GM21381 (cell line): ENCODE measurements at regions not wholly inside any gene's neighbourhood (a gene's known extent, or its start where the extent isn't known, plus 50 kb on each side); places are given as distances from the start of the nearest gene placed in this dataset.
"Not testable (repeated sequence)": the region's sequence is repeated elsewhere in the genome, so short reads cannot be mapped to it uniquely, and the experiment has no call there.

ENCODE experiments used
- ATAC-seq: cut with Tn5 transposase; IDR thresholded peaks from one replicate; pipeline ENCODE4 v1.9.1; 2021; ENCODE audit warnings: mild to moderate bottlenecking, moderate library complexity; ENCODE audit not compliant: unreplicated experiment

- no peak for ATAC-seq
Observed at GRCh38 chr10:84921701-84922100, 593.3 kb downstream of the CCSER2 start.

GRCh38 chr10:84924131-84924530 is 595.7 kb downstream of the CCSER2 start:
- no peak for ATAC-seq

GRCh38 chr10:84925495-84925894 is 597.1 kb downstream of the CCSER2 start:
- ATAC-seq = no peak

GRCh38 chr10:84933402-84933801 is 605.0 kb downstream of the CCSER2 start:
- ATAC-seq = no peak

GRCh38 chr10:84935772-84936171 is 607.4 kb downstream of the CCSER2 start:
- ATAC-seq = no peak

GRCh38 chr10:84938117-84938905 is 609.9 kb downstream of the CCSER2 start:
- ATAC-seq = no peak

- ATAC-seq = no peak
Observed at GRCh38 chr10:84943541-84943940, 615.2 kb downstream of the CCSER2 start.

- no peak for ATAC-seq
Observed at GRCh38 chr10:84944187-84944586, 615.8 kb downstream of the CCSER2 start.

- no peak for ATAC-seq
Observed at GRCh38 chr10:84945791-84946190, 617.4 kb downstream of the CCSER2 start.

GRCh38 chr10:84946904-84947303 is 618.5 kb downstream of the CCSER2 start:
- no peak for ATAC-seq

GRCh38 chr10:84948644-84949043 is 620.3 kb downstream of the CCSER2 start:
- no peak for ATAC-seq

- no peak for ATAC-seq
Observed at GRCh38 chr10:84951616-84952015, 623.2 kb downstream of the CCSER2 start.

- no peak for ATAC-seq
Observed at GRCh38 chr10:84957427-84957826, 629.0 kb downstream of the CCSER2 start.

GRCh38 chr10:84965468-84965867 is 637.1 kb downstream of the CCSER2 start:
- ATAC-seq = no peak

GRCh38 chr10:84966708-84967441 is 638.5 kb downstream of the CCSER2 start:
- no peak for ATAC-seq

- not testable (repeated sequence) for ATAC-seq
Observed at GRCh38 chr10:84969297-84969696, 640.9 kb downstream of the CCSER2 start.

GRCh38 chr10:84987039-84987438 is 658.6 kb downstream of the CCSER2 start:
- no peak for ATAC-seq

- ATAC-seq = no peak
Observed at GRCh38 chr10:84988011-84988410, 659.6 kb downstream of the CCSER2 start.

- no peak for ATAC-seq
Observed at GRCh38 chr10:84990713-84991112, 662.3 kb downstream of the CCSER2 start.

- ATAC-seq = no peak
Observed at GRCh38 chr10:84991301-84991700, 662.9 kb downstream of the CCSER2 start.

GRCh38 chr10:84993251-84994035 is 665.1 kb downstream of the CCSER2 start:
- no peak for ATAC-seq
